Right ventricle myocardium inferior (tissue), 1 donor: ENCODE measurements at regions not wholly inside any gene's neighbourhood (a gene's known extent, or its start where the extent isn't known, plus 50 kb on each side); places are given as distances from the start of the nearest gene placed in this dataset.

Experiments
- ATAC-seq: fragments of 200-7000 bp; cut with Tn5 transposase; one replicate; pipeline ENCODE4 v1.9.1; 2020; ENCODE audit warnings: mild to moderate bottlenecking, moderate library complexity
- DNase-seq: peaks from one replicate; pipeline ENCODE4 v3.0.0; 2021; ENCODE audit errors: missing footprints
- intact Hi-C: fragments of 100-400 bp; cut with DNase I; formaldehyde crosslinking; loops from one replicate; pipeline ENCODE4 v1.11.0; 2022
- donor health status: DM: no; HTN: yes; CAD: no; lungs with severe emphysema.

DNA sequence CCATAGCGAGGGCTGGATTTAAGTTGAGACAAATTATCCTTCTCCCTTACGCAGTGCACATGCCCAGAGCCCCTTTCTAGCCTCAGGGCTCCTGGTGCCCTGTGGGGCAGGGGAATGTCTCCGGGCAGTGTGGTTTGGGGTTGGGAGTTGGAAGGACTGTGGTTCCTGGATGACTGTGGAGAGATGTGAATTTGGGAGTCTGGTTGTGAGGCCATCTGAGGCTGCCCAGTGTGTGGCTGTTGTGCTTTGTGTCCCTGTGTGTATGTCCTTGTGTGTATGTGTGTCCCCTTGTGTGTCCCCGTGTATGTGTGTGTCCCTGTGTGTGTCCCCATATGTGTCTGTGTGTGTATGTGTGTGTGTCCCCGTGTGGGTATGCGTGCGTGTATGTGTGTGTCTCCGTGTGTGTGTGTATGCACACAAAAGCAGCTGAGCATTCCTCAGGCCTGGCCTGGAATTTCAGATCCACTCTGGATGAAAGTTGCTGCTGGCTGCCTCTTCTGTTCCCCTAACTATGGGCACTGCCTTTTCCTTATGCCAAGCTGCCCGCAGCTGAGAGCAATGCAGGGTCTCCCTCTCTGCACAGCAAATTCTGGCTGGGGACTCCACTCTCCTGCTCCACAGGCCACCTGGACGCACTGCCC, 65.4 kb downstream of the UBIAD1 start:
- DNase-seq = peak; percentile 2
- intact Hi-C loops = no loop called here
- ATAC-seq = no peak

- intact Hi-C loops = no loop called here
- ATAC-seq (no peak), DNase-seq (peak; percentile 18)
Observed at GRCh38 chr1:11339346-11340232, 66.6 kb downstream of the UBIAD1 start.

- intact Hi-C loops = no loop called here
- ATAC-seq = no peak
Observed at GRCh38 chr1:11340233-11340632, 67.2 kb downstream of the UBIAD1 start.

DNA sequence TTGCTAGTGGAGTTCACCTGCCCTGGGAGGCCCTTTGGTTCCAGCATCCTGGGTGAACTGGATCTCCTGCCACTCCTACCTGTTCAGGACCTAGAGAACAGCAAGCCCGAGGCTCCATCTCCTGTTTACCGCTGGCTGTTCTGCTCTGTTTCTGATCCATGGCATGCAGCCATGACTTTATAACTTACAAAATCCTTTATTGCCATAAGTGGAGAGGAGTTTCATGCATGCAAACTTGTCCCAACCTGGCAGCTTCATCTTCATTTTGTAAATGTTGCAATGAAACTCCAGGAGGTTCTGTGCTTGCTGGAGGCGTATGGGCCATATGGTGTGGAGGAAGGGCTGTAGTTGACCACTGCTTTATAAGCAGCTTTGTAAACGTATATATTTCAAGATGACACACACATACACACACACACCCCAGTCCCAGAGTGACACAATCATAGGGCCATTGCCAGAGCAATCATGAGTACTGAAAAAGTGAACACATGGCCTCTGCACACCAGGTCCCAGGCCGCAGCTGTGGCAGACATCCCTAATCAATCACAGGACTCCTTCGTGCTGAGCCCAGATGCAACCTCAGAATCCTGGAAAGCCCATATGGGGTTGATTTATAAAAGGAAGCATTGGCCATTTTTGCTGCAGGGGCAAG, 69.0 kb downstream of the UBIAD1 start:
- DNase-seq (no peak), ATAC-seq (no peak)
- intact Hi-C loops = no loop called here

More at GRCh38 chr1:11340233-11340632, 67.2 kb downstream of the UBIAD1 start:
- DNase-seq = no peak

DNA sequence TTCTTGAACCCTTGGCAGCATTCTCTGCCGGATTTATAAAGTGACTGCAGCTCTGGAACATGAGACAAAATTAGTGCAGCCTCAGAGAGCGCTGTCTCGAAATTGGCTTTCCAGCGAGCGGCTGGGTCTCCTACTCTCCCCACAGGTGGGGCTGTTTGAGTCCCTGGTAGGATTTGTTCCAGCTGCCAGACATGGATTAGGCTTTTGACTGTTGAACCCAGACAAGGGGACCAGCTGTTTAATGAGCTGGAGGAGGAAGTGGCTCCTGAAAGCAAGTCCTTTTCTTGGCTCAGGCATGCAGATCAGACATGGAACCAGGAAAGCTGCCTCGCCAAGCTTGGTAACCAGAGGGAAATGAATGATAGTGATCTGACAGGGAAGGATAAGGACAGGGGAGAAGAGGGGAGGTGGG, 69.6 kb downstream of the UBIAD1 start:
- no peak for ATAC-seq
- intact Hi-C loops = no loop called here
- no peak for DNase-seq

DNA sequence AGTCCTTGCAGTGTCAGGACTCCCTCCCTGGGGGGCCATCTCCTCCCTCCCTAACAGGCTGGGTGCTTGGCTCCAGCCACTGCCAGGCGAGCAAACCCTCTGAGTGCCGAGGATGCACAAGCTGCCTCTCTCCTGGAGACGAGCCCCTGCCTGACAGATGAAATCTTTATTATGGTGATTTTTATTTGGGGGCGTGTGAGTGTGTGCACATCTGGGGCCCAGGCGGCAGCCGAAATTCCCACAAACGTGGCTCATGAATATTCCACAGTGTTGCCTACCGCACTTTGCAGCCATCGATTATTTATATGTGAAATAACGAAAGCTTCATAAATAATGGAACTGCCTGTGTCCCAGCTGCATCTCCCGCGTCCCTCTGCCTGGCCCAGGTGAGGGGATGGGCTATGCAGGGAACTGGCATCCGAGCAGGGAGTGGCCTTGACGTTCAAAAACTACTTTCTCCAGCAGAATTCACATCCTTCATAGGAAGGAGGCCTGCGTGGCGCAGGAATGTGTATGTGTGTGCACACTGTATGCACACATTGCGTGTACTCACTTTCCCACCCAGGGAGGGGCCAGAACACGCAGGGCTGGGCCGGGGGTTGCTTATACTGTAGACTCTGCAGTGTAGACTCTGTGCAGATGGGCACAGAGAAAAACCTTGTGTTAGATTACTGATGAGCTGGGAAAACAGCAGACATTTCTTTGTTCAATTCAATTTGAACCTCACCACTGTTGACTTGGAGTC, 73.1 kb downstream of the UBIAD1 start:
- intact Hi-C loops = no loop called here
- DNase-seq (peak; percentile 33), ATAC-seq (no peak)

DNA sequence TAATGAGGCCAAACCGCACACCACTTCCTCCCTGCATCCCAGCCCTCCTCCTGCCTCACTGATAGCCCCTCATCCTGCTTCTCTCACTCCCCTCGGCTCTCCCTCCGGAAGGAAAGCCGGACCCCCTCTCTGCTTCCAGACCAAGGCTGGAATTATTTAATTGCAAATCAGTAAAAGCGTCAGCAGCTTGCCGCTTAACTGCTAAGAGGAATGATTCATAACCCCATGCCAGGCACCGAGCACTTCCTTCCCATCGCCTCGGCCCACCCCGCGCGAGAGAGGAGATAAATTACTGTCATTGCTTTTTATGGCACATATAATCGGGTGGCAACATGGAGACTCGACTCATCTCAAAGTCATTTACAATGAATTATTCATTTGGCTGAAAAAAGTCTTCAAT, 77.3 kb downstream of the UBIAD1 start:
- ATAC-seq (no peak), DNase-seq (peak; percentile 41)
- intact Hi-C loops = no loop called here

- ATAC-seq (no peak), DNase-seq (peak; percentile 9)
- intact Hi-C loops = no loop called here
Observed at GRCh38 chr1:11352058-11352715, 79.2 kb downstream of the UBIAD1 start.

GRCh38 chr1:11352816-11353799, 80.1 kb downstream of the UBIAD1 start:
- ATAC-seq = no peak
- intact Hi-C loops = no loop called here
- DNase-seq = peak; percentile 4

GRCh38 chr1:11354893-11355553, 82.0 kb downstream of the UBIAD1 start:
- intact Hi-C loops = no loop called here
- ATAC-seq = no peak
- no peak for DNase-seq

- no peak for ATAC-seq
- DNase-seq = no peak
- intact Hi-C loops = no loop called here
Observed at GRCh38 chr1:11355559-11356475, 82.8 kb downstream of the UBIAD1 start.

DNA sequence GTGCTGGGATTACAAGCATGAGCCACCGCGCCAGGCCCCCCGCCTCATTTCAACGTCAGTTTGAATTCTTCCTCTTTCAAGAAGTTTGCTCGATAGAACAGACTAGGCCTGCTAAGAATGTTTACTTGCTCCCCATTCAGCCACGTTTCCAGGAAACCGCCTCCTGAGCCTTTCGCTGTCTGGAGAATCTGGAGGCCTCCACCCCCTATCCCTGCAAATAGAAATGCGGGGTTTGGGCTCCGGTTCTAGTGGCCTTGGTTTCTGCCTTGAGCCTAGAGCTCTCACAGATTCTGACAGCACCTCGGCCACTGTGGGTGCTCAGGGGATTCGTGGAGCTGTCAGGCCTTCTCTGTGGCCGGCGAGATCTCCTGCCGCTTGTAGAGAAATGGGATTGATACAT, 84.3 kb downstream of the UBIAD1 start:
- ATAC-seq (no peak), DNase-seq (no peak)
- intact Hi-C loops = no loop called here

DNA sequence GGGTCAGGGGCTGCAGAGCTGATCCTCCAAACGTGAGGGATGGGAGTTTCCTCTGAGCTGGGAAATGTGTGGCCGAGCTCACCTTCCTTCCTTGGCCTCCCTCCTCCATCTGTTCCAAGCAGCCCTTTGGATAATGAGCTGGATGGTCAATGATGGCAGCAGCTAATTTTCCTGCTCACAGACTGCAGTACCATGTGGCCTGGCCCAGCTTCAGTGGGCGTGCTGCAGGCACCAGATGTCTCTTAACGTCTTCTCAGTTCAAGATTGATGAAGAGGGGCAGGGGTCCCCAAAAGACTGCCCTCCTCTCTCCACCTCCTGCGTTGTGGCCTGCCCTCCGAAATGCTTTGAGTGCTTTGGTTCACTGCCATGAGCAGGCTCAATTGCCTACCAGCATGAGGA, 86.0 kb downstream of the UBIAD1 start:
- DNase-seq (no peak), ATAC-seq (no peak)
- intact Hi-C loops = no loop called here

DNA sequence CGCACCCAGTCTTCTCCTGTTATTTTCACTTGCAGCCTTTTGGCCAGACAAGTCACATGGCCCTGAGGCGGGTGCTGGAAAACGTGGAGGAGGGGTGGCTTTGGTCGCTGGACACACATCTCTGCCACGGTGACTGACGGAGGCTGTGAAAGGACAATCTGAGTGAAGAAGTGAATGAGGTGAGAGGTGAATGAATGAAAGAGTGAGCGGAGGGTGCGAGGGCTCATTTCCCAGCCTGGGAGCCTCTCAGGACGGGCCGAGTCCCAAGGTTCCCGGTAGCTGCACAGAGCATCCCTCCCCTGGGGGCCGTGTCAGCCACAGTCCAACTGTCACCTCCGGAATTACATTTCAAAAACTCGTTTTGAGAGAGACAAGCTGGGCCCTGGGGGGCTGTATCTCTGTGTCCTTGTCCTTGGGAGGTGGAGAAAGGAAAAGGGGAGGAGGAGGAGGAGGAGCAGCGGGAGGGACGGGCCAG, 89.6 kb downstream of the UBIAD1 start:
- no peak for DNase-seq
- ATAC-seq = no peak
- intact Hi-C loops = no loop called here

DNA sequence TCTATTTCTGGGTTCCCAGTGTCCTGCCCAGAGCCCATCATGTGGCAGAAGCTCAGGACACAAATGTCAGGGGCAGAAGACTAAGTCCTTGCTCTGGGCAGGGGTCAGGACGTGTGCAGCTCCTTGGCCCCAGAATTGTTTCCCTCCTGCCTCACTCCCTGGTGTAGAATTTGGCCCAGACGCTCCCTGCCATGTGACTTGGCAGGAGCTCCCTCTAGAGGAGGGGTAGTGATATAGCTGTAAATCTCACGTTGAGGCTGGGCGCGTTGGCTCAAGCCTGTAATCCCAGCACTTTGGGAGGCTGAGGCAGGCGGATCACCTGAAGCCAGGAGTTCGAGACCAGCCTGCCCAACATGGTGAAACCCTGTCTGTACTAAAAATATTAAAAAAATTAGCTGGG, 91.2 kb downstream of the UBIAD1 start:
- ATAC-seq = no peak
- no peak for DNase-seq
- intact Hi-C loops = no loop called here
